ENCODE measurements at regions not wholly inside any gene's neighbourhood (a gene's known extent, or its start where the extent isn't known, plus 50 kb on each side); places are given as distances from the start of the nearest gene placed in this dataset.
A peak's percentile ranks its signal among the peaks of the same experiment; 100 is the strongest.

DNA sequence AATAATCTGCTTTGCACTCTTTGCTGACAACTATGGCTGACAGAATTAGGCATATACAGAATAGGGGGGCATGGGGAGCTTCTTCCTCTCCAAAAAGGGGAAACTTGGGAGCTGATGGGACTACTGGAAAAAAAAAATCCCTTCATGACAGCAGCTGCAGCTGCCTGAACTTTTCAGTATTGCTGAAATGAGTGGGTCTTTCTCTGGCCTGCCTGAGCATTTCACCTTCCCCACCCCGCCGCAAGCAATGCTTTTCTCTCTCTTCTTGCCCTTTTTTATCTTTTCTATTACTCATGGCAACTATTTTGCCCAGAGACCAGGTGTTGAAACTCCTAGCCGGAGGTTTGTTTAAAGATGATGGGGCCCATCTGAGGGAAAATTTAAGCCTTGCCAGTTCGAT is 244.9 kb downstream of the SEMA3D start:
- Mint-ChIP-seq H3K27ac (no peak overlapping the region), H3K4me3 (no peak overlapping the region), H3K36me3 (no peaks in the 10 kb centered on the region), H3K4me1 (no peaks in the 10 kb centered on the region), H3K9me3 (no peaks in the 10 kb centered on the region), H3K27me3 (ENCODE audit: insufficient read depth, low read depth) (peaks cover 2% of the 10 kb centered on the region)
- Histone ChIP-seq H3K27me3 (no peaks in the 10 kb centered on the region), H3K4me2 (no peak overlapping the region), H3K4me3 (no peak overlapping the region), H3F3A (ENCODE audit: low read depth) (no peaks in the 10 kb centered on the region), H3K9ac (no peak overlapping the region), H2AFZ (replicated peaks) (peak overlapping the region; percentile 19), H3K27ac (no peak overlapping the region), H3K4me1 (no peaks in the 10 kb centered on the region), H4K20me1 (ENCODE audit: low read depth) (no peaks in the 10 kb centered on the region), H3K79me2 (ENCODE audit: low read depth) (no peaks in the 10 kb centered on the region), H3K9me3 (ENCODE audit: low read depth) (no peaks in the 10 kb centered on the region), H3K36me3 (no peaks in the 10 kb centered on the region)
- no peak for TF ChIP-seq EZH2 (IDR thresholded peaks at IDR 0.05)
- TF ChIP-seq EZH2phosphoT487 (IDR thresholded peaks at IDR 0.05): no peak
- TF ChIP-seq, protein P1, sequence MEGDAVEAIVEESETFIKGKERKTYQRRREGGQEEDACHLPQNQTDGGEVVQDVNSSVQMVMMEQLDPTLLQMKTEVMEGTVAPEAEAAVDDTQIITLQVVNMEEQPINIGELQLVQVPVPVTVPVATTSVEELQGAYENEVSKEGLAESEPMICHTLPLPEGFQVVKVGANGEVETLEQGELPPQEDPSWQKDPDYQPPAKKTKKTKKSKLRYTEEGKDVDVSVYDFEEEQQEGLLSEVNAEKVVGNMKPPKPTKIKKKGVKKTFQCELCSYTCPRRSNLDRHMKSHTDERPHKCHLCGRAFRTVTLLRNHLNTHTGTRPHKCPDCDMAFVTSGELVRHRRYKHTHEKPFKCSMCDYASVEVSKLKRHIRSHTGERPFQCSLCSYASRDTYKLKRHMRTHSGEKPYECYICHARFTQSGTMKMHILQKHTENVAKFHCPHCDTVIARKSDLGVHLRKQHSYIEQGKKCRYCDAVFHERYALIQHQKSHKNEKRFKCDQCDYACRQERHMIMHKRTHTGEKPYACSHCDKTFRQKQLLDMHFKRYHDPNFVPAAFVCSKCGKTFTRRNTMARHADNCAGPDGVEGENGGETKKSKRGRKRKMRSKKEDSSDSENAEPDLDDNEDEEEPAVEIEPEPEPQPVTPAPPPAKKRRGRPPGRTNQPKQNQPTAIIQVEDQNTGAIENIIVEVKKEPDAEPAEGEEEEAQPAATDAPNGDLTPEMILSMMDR (IDR thresholded peaks at IDR 0.05): no peak
- no peak for DNase-seq (ENCODE audit: low spot score)

DNA sequence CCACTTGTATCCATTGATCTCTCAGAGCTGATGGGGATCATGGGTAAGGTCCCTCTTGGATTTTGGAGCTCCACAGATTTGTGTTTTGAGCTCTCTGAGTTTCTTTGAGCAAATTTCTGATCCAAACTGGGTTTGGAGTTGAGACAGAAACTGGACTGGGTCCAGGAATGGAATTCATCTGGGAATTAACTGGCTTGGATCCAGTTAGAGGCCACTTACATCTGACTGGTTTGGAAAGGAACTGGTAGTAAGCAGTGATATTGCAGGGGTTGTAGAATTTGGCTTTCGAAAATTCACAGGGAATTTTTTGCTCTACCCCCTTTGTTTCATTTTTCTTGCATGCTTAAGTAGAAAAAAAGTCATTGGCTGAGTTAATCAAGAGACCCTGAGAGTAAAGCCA is 245.6 kb downstream of the SEMA3D start:
- peaks cover 2% of the 10 kb centered on the region for H3K27me3 Mint-ChIP-seq (ENCODE audit: insufficient read depth, low read depth)
- Histone ChIP-seq H3K4me1 (no peaks in the 10 kb centered on the region), H3K36me3 (no peaks in the 10 kb centered on the region), H3K27ac (no peak overlapping the region), H3K79me2 (ENCODE audit: low read depth) (no peaks in the 10 kb centered on the region), H3F3A (ENCODE audit: low read depth) (no peaks in the 10 kb centered on the region), H4K20me1 (ENCODE audit: low read depth) (no peaks in the 10 kb centered on the region), H3K4me2 (no peak overlapping the region), H3K9ac (no peak overlapping the region), H3K9me3 (ENCODE audit: low read depth) (no peaks in the 10 kb centered on the region), H2AFZ (replicated peaks) (peak overlapping the region; percentile 19), H3K27me3 (no peaks in the 10 kb centered on the region), H3K4me3 (no peak overlapping the region)
- H3K4me3 Mint-ChIP-seq: no peak overlapping the region
- no peaks in the 10 kb centered on the region for H3K9me3 Mint-ChIP-seq
- no peaks in the 10 kb centered on the region for H3K36me3 Mint-ChIP-seq
- no peaks in the 10 kb centered on the region for H3K4me1 Mint-ChIP-seq
- no peak for TF ChIP-seq EZH2 (IDR thresholded peaks at IDR 0.05)
- TF ChIP-seq, protein P1 (IDR thresholded peaks at IDR 0.05): no peak
- no peak for TF ChIP-seq EZH2phosphoT487 (IDR thresholded peaks at IDR 0.05)
- no peak overlapping the region for H3K27ac Mint-ChIP-seq
- no peak for DNase-seq (ENCODE audit: low spot score)

DNA sequence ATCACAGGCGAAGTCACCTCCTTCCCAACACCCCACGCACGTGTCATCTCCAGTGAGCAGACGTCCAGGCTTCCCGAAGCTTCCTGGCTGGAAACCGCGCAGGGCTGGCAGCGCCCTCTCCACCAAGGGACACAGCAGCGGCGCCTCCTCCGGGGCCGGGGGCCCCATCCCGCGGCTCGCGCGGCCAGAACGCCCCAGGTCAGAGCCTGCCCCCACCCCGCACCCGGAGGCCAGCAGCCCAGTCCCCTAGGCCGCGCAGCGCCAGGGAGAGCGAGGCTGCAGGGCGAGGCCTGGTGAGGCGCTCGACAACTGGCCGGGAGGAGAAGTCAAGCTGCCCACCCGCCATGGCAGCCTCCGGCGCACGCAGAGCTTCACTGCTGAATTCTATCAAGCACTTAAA is 247.0 kb downstream of the SEMA3D start:
- no peak for DNase-seq (ENCODE audit: low spot score)
- H3K9ac ChIP-seq: no peak overlapping the region
- Mint-ChIP-seq H3K27ac (no peak overlapping the region), H3K4me3 (no peak overlapping the region), H3K9me3 (no peaks in the 10 kb centered on the region), H3K4me1 (no peaks in the 10 kb centered on the region), H3K36me3 (no peaks in the 10 kb centered on the region), H3K27me3 (ENCODE audit: insufficient read depth, low read depth) (peaks cover 2% of the 10 kb centered on the region)
- H2AFZ ChIP-seq (replicated peaks): no peak overlapping the region
- no peak overlapping the region for H3K4me2 ChIP-seq
- H3K27me3 ChIP-seq: no peaks in the 10 kb centered on the region
- no peak overlapping the region for H3K27ac ChIP-seq
- H3K79me2 ChIP-seq (ENCODE audit: low read depth): no peaks in the 10 kb centered on the region
- no peaks in the 10 kb centered on the region for H3K36me3 ChIP-seq
- TF ChIP-seq EZH2phosphoT487 (IDR thresholded peaks at IDR 0.05): no peak
- H4K20me1 ChIP-seq (ENCODE audit: low read depth): no peaks in the 10 kb centered on the region
- no peaks in the 10 kb centered on the region for H3K9me3 ChIP-seq (ENCODE audit: low read depth)
- H3F3A ChIP-seq (ENCODE audit: low read depth): no peaks in the 10 kb centered on the region
- peaks cover 2% of the 10 kb centered on the region for H3K4me1 ChIP-seq
- no peak overlapping the region for H3K4me3 ChIP-seq

DNA sequence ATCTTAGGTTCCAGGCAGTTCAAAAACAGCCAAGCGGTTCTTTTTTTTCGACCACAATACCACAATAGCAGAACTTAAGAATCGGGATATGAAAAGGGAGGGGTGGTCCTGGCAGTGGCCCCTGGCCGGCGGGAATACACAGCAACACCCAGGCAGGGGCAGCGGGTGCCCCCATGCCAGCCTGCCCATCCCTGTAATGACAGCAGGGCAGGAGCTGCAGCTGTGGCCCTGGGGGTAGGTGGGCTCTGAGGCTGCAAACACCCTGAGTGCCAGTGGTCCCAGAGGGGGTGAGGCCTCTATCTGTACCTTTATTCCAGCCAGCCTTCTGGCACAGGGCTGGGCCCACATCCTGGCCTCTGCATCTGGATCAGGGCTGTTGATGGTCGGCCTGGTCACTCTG is 247.4 kb downstream of the SEMA3D start:
- no peak overlapping the region for H3K9ac ChIP-seq
- H3K79me2 ChIP-seq (ENCODE audit: low read depth): no peaks in the 10 kb centered on the region
- H3K27ac ChIP-seq: no peak overlapping the region
- no peaks in the 10 kb centered on the region for H3F3A ChIP-seq (ENCODE audit: low read depth)
- no peaks in the 10 kb centered on the region for H3K9me3 Mint-ChIP-seq
- H3K4me1 ChIP-seq: peaks cover 6% of the 10 kb centered on the region
- no peak overlapping the region for H3K4me2 ChIP-seq
- no peak overlapping the region for H3K27ac Mint-ChIP-seq
- no peaks in the 10 kb centered on the region for H4K20me1 ChIP-seq (ENCODE audit: low read depth)
- no peak overlapping the region for H2AFZ ChIP-seq (replicated peaks)
- no peaks in the 10 kb centered on the region for H3K4me1 Mint-ChIP-seq
- no peaks in the 10 kb centered on the region for H3K36me3 Mint-ChIP-seq
- no peak for DNase-seq (ENCODE audit: low spot score)
- no peak for TF ChIP-seq EZH2phosphoT487 (IDR thresholded peaks at IDR 0.05)
- TF ChIP-seq, protein P1 (IDR thresholded peaks at IDR 0.05): no peak
- TF ChIP-seq EZH2 (IDR thresholded peaks at IDR 0.05): no peak
- no peak overlapping the region for H3K4me3 Mint-ChIP-seq
- H3K27me3 Mint-ChIP-seq (ENCODE audit: insufficient read depth, low read depth): peaks cover 2% of the 10 kb centered on the region
- no peaks in the 10 kb centered on the region for H3K9me3 ChIP-seq (ENCODE audit: low read depth)
- H3K36me3 ChIP-seq: no peaks in the 10 kb centered on the region
- no peak overlapping the region for H3K4me3 ChIP-seq
- no peaks in the 10 kb centered on the region for H3K27me3 ChIP-seq

All from neural progenitor cell (in vitro differentiated cells).